SK-N-MC (cell line): ENCODE measurements at regions not wholly inside any gene's neighbourhood (a gene's known extent, or its start where the extent isn't known, plus 50 kb on each side); places are given as distances from the start of the nearest gene placed in this dataset.

Experiments used
- EZH2 ChIP-seq: fragments of 200-600 bp; sonication (generic); IDR thresholded peaks from one replicate; pipeline ENCODE4 v1.6.1; 2017; ENCODE audit warnings: antibody characterized with exemption
- POLR2AphosphoS5 ChIP-seq: IDR thresholded peaks from 2 replicates; pipeline ENCODE4 v1.6.1; 2012; ENCODE audit warnings: mild to moderate bottlenecking, low read depth, low read length, borderline replicate concordance

- TF ChIP-seq EZH2 = no peak
- no peak for TF ChIP-seq POLR2AphosphoS5
Measured at GRCh38 chr21:27192281-27192949, 225.5 kb upstream of the ADAMTS5 start.
